Colonic mucosa (tissue), 4 donors: ENCODE measurements at regions not wholly inside any gene's neighbourhood (a gene's known extent, or its start where the extent isn't known, plus 50 kb on each side); places are given as distances from the start of the nearest gene placed in this dataset.
"Not testable (repeated sequence)": the region's sequence is repeated elsewhere in the genome, so short reads cannot be mapped to it uniquely, and the experiment has no call there.

Experiments
- DNase-seq: peaks from one replicate; pipeline ENCODE4 v3.0.0-alpha.2; 2020
- H3K27ac ChIP-seq: fragments of 200-600 bp; one replicate; pipeline ENCODE4 v1.8.0; 2021
- H3K27me3 ChIP-seq: fragments of 200-600 bp; one replicate; pipeline ENCODE4 v1.8.0; 2021
- H3K36me3 ChIP-seq: fragments of 200-600 bp; one replicate; pipeline ENCODE4 v1.8.0; 2021
- H3K4me1 ChIP-seq: fragments of 200-600 bp; one replicate; pipeline ENCODE4 v1.8.0; 2021; ENCODE audit warnings: mild to moderate bottlenecking
- H3K4me3 ChIP-seq: fragments of 200-600 bp; one replicate; pipeline ENCODE4 v1.8.0; 2021
- H3K9ac ChIP-seq, 2 donors: one replicate each; pipeline ENCODE4 v1.7.0; 2013; ENCODE audit warnings: control low read depth in 2 of 2, low read depth in 2 of 2, low read length in 2 of 2
- H3K9me3 ChIP-seq: fragments of 200-600 bp; one replicate; pipeline ENCODE4 v1.8.0; 2021
- CTCF ChIP-seq: fragments of 200-600 bp; IDR thresholded peaks from one replicate; pipeline ENCODE4 v1.8.0; 2022; ENCODE audit warnings: antibody characterized with exemption, mild to moderate bottlenecking
- intact Hi-C: fragments of 100-400 bp; cut with DNase I; formaldehyde crosslinking; loops from one replicate; pipeline ENCODE4 v1.14.1; 2022
- donor health status: healthy.
- donor health status: DM: no; HTN: no; CAD: no.
- donor health status: DM: no; HTN: no; CAD: no.

GRCh38 chr2:192628017-192628416 is 433.3 kb upstream of the TMEFF2 start:
- no peak for TF ChIP-seq CTCF
- Histone ChIP-seq H3K4me1 (no peaks in the 10 kb centered on the region), H3K4me3 (no peak overlapping the region), H3K36me3 (no peaks in the 10 kb centered on the region), H3K9me3 (no peaks in the 10 kb centered on the region), H3K9ac (no peak overlapping the region), H3K27me3 (no peaks in the 10 kb centered on the region), H3K27ac (no peak overlapping the region)
- intact Hi-C loops: no loop called here
- no peak for DNase-seq

- no peak for TF ChIP-seq CTCF
- H3K4me1 ChIP-seq: no peaks in the 10 kb centered on the region
- no peak overlapping the region for H3K4me3 ChIP-seq
- no peak overlapping the region for H3K27ac ChIP-seq
- DNase-seq: no peak
- H3K36me3 ChIP-seq: no peaks in the 10 kb centered on the region
- H3K9ac ChIP-seq: no peak overlapping the region
- H3K9me3 ChIP-seq: no peaks in the 10 kb centered on the region
- intact Hi-C loops: no loop called here
- H3K27me3 ChIP-seq: no peaks in the 10 kb centered on the region
Observed at GRCh38 chr2:192615105-192615504, 420.4 kb upstream of the TMEFF2 start.

GRCh38 chr2:192604295-192604694 is 409.6 kb upstream of the TMEFF2 start:
- Histone ChIP-seq H3K4me3 (no peak overlapping the region), H3K27ac (no peak overlapping the region), H3K36me3 (no peaks in the 10 kb centered on the region), H3K9ac (no peak overlapping the region), H3K9me3 (no peaks in the 10 kb centered on the region), H3K27me3 (no peaks in the 10 kb centered on the region), H3K4me1 (no peaks in the 10 kb centered on the region)
- intact Hi-C loops: no loop called here
- no peak for TF ChIP-seq CTCF
- no peak for DNase-seq

GRCh38 chr2:192598649-192599048 is 403.9 kb upstream of the TMEFF2 start:
- H3K4me1 ChIP-seq, intact Hi-C loops, H3K9ac ChIP-seq, DNase-seq, H3K27ac ChIP-seq, H3K4me3 ChIP-seq, H3K36me3 ChIP-seq, H3K27me3 ChIP-seq, H3K9me3 ChIP-seq: not testable (repeated sequence)

GRCh38 chr2:192593561-192593960 is 398.8 kb upstream of the TMEFF2 start:
- no peaks in the 10 kb centered on the region for H3K27me3 ChIP-seq

GRCh38 chr2:192591617-192592016 is 396.9 kb upstream of the TMEFF2 start:
- Histone ChIP-seq H3K4me1 (no peaks in the 10 kb centered on the region), H3K4me3 (no peak overlapping the region), H3K9me3 (no peaks in the 10 kb centered on the region), H3K27me3 (no peaks in the 10 kb centered on the region), H3K9ac (no peak overlapping the region), H3K36me3 (no peaks in the 10 kb centered on the region), H3K27ac (no peak overlapping the region)
- DNase-seq: no peak
- intact Hi-C loops: no loop called here
- no peak for TF ChIP-seq CTCF

More at GRCh38 chr2:192593561-192593960, 398.8 kb upstream of the TMEFF2 start:
- no peaks in the 10 kb centered on the region for H3K4me1 ChIP-seq
- H3K36me3 ChIP-seq: no peaks in the 10 kb centered on the region
- intact Hi-C loops: no loop called here
- no peak for DNase-seq
- no peaks in the 10 kb centered on the region for H3K9me3 ChIP-seq
- H3K9ac ChIP-seq: no peak overlapping the region
- no peak overlapping the region for H3K27ac ChIP-seq
- H3K4me3 ChIP-seq: no peak overlapping the region
- TF ChIP-seq CTCF: no peak
